PC-9 (cell line): ENCODE measurements at regions not wholly inside any gene's neighbourhood (a gene's known extent, or its start where the extent isn't known, plus 50 kb on each side); places are given as distances from the start of the nearest gene placed in this dataset.

Experiments
- BruUV-seq: library from RNA; stranded (reverse); fragments of 400-500 nt; replicated peaks from 2 replicates; lab custom pipeline; 2021; lab: Mats Ljungman, UMichigan
- CTCF ChIA-PET: fragments of 300-600 bp; sonication (Branson Sonifier 250); formaldehyde crosslinking; loops from one replicate; lab custom pipeline; 2022; ENCODE audit warnings: antibody characterized with exemption; lab: Charles Lee
- POLR2A ChIA-PET: fragments of 300-600 bp; sonication (Branson Sonifier 250); formaldehyde crosslinking; loops from one replicate; lab custom pipeline; 2022; ENCODE audit warnings: antibody characterized with exemption; ENCODE audit not compliant: unreplicated experiment; lab: Charles Lee
- DNase-seq, 2 experiments: peaks; one replicate each; pipeline versions ENCODE4 v3.0.0 to v3.0.0-alpha.2; 2015 to 2022; ENCODE audit warnings: mixed read lengths in 1 of 2
- H2AFZ ChIP-seq: fragments of 200-600 bp; sonication (generic); 2 replicates; pipeline ENCODE4 v1.8.1; 2017; ENCODE audit warnings: antibody characterized with exemption
- H3F3A ChIP-seq: fragments of 200-600 bp; sonication (generic); 2 replicates; pipeline ENCODE4 v1.8.1; 2017; ENCODE audit warnings: antibody characterized with exemption, mild to moderate bottlenecking, low read depth; ENCODE audit not compliant: insufficient read depth
- H3K27ac ChIP-seq: fragments of 200-600 bp; sonication (generic); 2 replicates; pipeline ENCODE4 v1.6.1; 2016; ENCODE audit warnings: mixed run types
- H3K27me3 ChIP-seq: fragments of 200-600 bp; sonication (generic); 2 replicates; pipeline ENCODE4 v1.6.1; 2016; ENCODE audit warnings: low read depth, mixed run types; ENCODE audit not compliant: insufficient read depth
- H3K36me3 ChIP-seq: fragments of 200-600 bp; sonication (generic); 2 replicates; pipeline ENCODE4 v1.6.1; 2016; ENCODE audit warnings: low read depth, mixed run types
- H3K4me1 ChIP-seq: fragments of 200-600 bp; sonication (generic); replicated peaks from 2 replicates; pipeline ENCODE4 v1.6.1; 2016; ENCODE audit warnings: mixed run types; ENCODE audit not compliant: insufficient read depth
- H3K4me2 ChIP-seq: fragments of 200-600 bp; sonication (generic); 2 replicates; pipeline ENCODE4 v1.6.1; 2017; ENCODE audit warnings: mixed run types
- H3K4me3 ChIP-seq: fragments of 200-600 bp; sonication (generic); 2 replicates; pipeline ENCODE4 v1.6.1; 2016; ENCODE audit warnings: mixed run types
- H3K79me2 ChIP-seq: fragments of 200-600 bp; sonication (generic); 2 replicates; pipeline ENCODE4 v1.6.1; 2017; ENCODE audit warnings: low read depth, mixed run types
- H3K9me2 ChIP-seq: fragments of 200-600 bp; sonication (generic); 2 replicates; pipeline ENCODE4 v1.8.1; 2017; ENCODE audit warnings: mild to moderate bottlenecking; ENCODE audit not compliant: insufficient read depth
- H3K9me3 ChIP-seq: fragments of 200-600 bp; sonication (generic); 2 replicates; pipeline ENCODE4 v1.8.1; 2016; ENCODE audit warnings: low read depth; ENCODE audit not compliant: insufficient read depth
- H4K20me1 ChIP-seq: fragments of 200-600 bp; sonication (generic); 2 replicates; pipeline ENCODE4 v1.8.1; 2017; ENCODE audit not compliant: insufficient read depth
- CTCF ChIP-seq: fragments of 200-600 bp; sonication (generic); conservative IDR thresholded peaks from 2 replicates; pipeline ENCODE4 v1.6.1; 2017; ENCODE audit warnings: mixed run types, antibody characterized with exemption, mild to moderate bottlenecking, moderate library complexity
- EZH2 ChIP-seq: fragments of 200-600 bp; sonication (generic); IDR thresholded peaks from 2 replicates; pipeline ENCODE4 v1.8.0; 2017; ENCODE audit warnings: antibody characterized with exemption, low read depth
- intact Hi-C: fragments of 100-400 bp; cut with micrococcal nuclease; formaldehyde crosslinking; loops from one replicate; pipeline ENCODE4 v1.10.0; 2022; ENCODE audit not compliant: unreplicated experiment

- no TSS peak for BruUV-seq
- intact Hi-C loops = no loop called here
- ChIA-PET CTCF (no interaction called here), POLR2A (no interaction called here)
- H3K9me3 ChIP-seq = no peaks in the 10 kb centered on the region
- DNase-seq = no peak
- H2AFZ ChIP-seq = no peak overlapping the region
- no peaks in the 10 kb centered on the region for H3F3A ChIP-seq
- H3K79me2 ChIP-seq = no peaks in the 10 kb centered on the region
- H4K20me1 ChIP-seq = no peaks in the 10 kb centered on the region
- H3K4me3 ChIP-seq = no peak overlapping the region
- H3K4me2 ChIP-seq = no peak overlapping the region
- H3K27ac ChIP-seq = no peak overlapping the region
- H3K27me3 ChIP-seq = no peaks in the 10 kb centered on the region
- no peaks in the 10 kb centered on the region for H3K36me3 ChIP-seq
- TF ChIP-seq EZH2 (no peak), CTCF (no peak)
- H3K4me1 ChIP-seq = no peaks in the 10 kb centered on the region
- H3K9me2 ChIP-seq = no peaks in the 10 kb centered on the region
Measured at GRCh38 chr5:98516701-98517100, 256.8 kb upstream of the RGMB start.

- Histone ChIP-seq H3K9me3 (no peaks in the 10 kb centered on the region), H3K4me1 (no peaks in the 10 kb centered on the region), H3K27ac (no peak overlapping the region), H3K4me3 (no peak overlapping the region), H3K9me2 (no peaks in the 10 kb centered on the region), H3K79me2 (no peaks in the 10 kb centered on the region), H4K20me1 (no peaks in the 10 kb centered on the region), H3F3A (no peaks in the 10 kb centered on the region), H3K4me2 (no peak overlapping the region), H3K36me3 (no peaks in the 10 kb centered on the region), H3K27me3 (no peaks in the 10 kb centered on the region), H2AFZ (no peak overlapping the region)
- CTCF ChIA-PET = no interaction called here
- DNase-seq = no peak
- BruUV-seq = no TSS peak
- POLR2A ChIA-PET = no interaction called here
- intact Hi-C loops = no loop called here
- TF ChIP-seq CTCF = no peak
- no peak for TF ChIP-seq EZH2
Measured at GRCh38 chr5:98517560-98518366, 255.7 kb upstream of the RGMB start.

GRCh38 chr5:98518754-98519153 lies 254.7 kb upstream of the RGMB start:
- H3K9me3 ChIP-seq = no peaks in the 10 kb centered on the region
- TF ChIP-seq CTCF (no peak), EZH2 (no peak)
- BruUV-seq = no TSS peak
- no peak for DNase-seq
- H3K4me3 ChIP-seq = no peak overlapping the region
- H3K4me1 ChIP-seq = no peaks in the 10 kb centered on the region
- H3F3A ChIP-seq = no peaks in the 10 kb centered on the region
- no peaks in the 10 kb centered on the region for H3K27me3 ChIP-seq
- H2AFZ ChIP-seq = no peak overlapping the region
- ChIA-PET POLR2A (no interaction called here), CTCF (no interaction called here)
- H3K27ac ChIP-seq = no peak overlapping the region
- no peak overlapping the region for H3K4me2 ChIP-seq
- no peaks in the 10 kb centered on the region for H3K79me2 ChIP-seq
- H4K20me1 ChIP-seq = no peaks in the 10 kb centered on the region
- no peaks in the 10 kb centered on the region for H3K36me3 ChIP-seq
- intact Hi-C loops = no loop called here
- H3K9me2 ChIP-seq = no peaks in the 10 kb centered on the region
